Erythroblast (primary cell): ENCODE measurements at regions not wholly inside any gene's neighbourhood (a gene's known extent, or its start where the extent isn't known, plus 50 kb on each side); places are given as distances from the start of the nearest gene placed in this dataset.

Source experiments
- DNase-seq, 2 experiments: peaks; one replicate each; lab custom pipeline; 2025; lab: John Stamatoyannopoulos, UW
- GATA1 ChIP-seq: IDR thresholded peaks from 2 replicates; pipeline ENCODE4 v1.6.1; 2011; ENCODE audit warnings: low read depth, mild to moderate bottlenecking, control low read depth, low read length, moderate library complexity
- POLR2A ChIP-seq: IDR thresholded peaks from 2 replicates; pipeline ENCODE4 v1.6.1; 2011; ENCODE audit warnings: mild to moderate bottlenecking, low read length

GRCh38 chr4:80128941-80129340, 55.9 kb upstream of the ANTXR2 start:
- TF ChIP-seq GATA1 (no peak), POLR2A (no peak)
- DNase-seq, result no peak

GRCh38 chr4:80127870-80128419, 54.9 kb upstream of the ANTXR2 start:
- no peak for DNase-seq
- TF ChIP-seq GATA1, result no peak
- TF ChIP-seq POLR2A, result no peak

DNA sequence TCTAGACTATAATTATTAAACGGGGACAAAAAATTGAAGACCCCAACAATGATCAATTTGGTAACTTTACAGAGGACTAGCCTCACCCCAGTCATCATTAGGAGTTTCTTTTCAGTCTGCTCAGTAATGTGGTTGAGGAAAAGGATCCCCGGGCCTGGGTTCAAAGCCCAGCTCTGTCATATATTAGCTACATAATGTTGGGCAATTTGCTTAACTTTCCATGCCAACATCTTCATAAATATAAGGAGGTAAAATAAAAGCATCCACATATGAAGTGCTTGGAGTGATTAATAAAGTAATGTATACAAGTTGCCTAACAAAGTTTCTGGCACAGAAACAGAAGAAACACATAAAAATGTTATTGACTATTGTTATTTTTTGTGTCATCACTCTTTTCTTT, 53.4 kb upstream of the ANTXR2 start:
- DNase-seq, result no peak
- TF ChIP-seq POLR2A, result no peak
- TF ChIP-seq GATA1, result no peak

GRCh38 chr4:80125252-80126177, 52.5 kb upstream of the ANTXR2 start:
- no peak for TF ChIP-seq POLR2A
- no peak for TF ChIP-seq GATA1
- DNase-seq, result peak; percentile 61 to 67

- no peak for DNase-seq
- no peak for TF ChIP-seq POLR2A
- no peak for TF ChIP-seq GATA1
These were observed 51.5 kb upstream of the ANTXR2 start for GRCh38 chr4:80124246-80125211.
